Muscle of arm (tissue), 1 donor: ENCODE measurements at regions not wholly inside any gene's neighbourhood (a gene's known extent, or its start where the extent isn't known, plus 50 kb on each side); places are given as distances from the start of the nearest gene placed in this dataset.
"Not testable (repeated sequence)": the region's sequence is repeated elsewhere in the genome, so short reads cannot be mapped to it uniquely, and the experiment has no call there.

Experiments
- DNase-seq: peaks from one replicate; pipeline ENCODE4 v3.0.0-alpha.2; 2013

- DNase-seq, result peak; percentile 42
Measured at GRCh38 chr2:18311420-18312195, 248.8 kb downstream of the RDH14 start.

- no peak for DNase-seq
Measured at GRCh38 chr2:18309627-18310026, 250.8 kb downstream of the RDH14 start.

- no peak for DNase-seq
Measured at GRCh38 chr2:18309188-18309587, 251.3 kb downstream of the RDH14 start.

- DNase-seq, result no peak
Measured at GRCh38 chr2:18304849-18305248, 255.6 kb downstream of the RDH14 start.

DNA sequence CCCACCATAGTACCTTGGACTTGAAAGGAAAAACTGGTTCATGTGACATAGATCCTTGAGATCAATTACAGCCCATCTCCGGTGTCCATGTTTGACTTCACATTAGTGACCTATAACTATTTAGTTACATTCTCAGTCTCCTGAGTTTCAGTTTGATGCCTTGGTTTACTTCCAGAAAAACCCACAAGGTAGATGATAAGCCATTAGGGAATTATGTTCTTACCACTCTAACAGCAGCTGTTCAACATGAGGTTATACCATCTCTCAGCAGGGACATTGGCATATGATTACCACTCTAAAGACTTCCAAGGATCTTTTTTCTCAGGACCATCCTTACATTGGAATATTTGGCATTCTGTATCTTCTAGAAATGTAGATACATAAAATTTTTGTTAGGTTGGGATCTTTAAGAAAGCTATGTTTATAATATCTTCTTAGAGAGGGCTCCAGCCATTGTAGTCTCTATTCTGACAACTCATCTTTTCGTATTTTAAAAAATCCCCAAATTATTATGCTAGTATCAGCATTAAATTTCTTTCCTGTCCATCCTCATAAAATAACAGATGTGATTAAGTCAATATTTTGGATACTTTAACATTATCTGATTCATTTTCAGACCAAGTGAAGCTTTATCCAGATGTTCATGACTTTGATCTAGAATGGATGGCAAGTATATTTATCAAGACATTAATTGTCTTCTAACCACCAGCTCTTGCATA, 258.9 kb downstream of the RDH14 start:
- no peak for DNase-seq

GRCh38 chr2:18299423-18300212, 260.8 kb downstream of the RDH14 start:
- no peak for DNase-seq

- DNase-seq, result no peak
Measured at GRCh38 chr2:18297534-18298058, 262.9 kb downstream of the RDH14 start.

- no peak for DNase-seq
Measured at GRCh38 chr2:18290386-18290785, 270.1 kb downstream of the RDH14 start.

- DNase-seq, result no peak
Measured at GRCh38 chr2:18286897-18287296, 273.6 kb downstream of the RDH14 start.

GRCh38 chr2:18284331-18284730, 276.1 kb downstream of the RDH14 start:
- no peak for DNase-seq

DNA sequence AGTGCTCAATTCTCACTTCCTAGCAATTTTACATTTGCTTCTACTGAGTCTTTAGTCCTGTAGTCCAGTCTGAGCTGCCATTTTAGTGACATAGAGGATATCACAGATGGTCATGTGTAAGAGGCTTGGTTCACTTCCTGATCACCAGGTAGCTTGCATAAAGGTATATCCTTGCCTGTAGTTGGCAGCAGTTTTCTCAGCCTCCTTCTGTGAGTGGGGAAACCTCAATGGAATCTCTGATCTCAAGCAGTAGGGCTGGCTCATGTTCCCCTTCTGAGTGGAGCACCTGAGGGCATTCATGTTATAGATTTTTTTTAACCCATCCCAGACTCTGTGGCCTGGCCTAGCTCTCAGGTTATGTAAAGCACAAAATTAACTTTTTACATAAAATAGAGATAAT, 278.4 kb downstream of the RDH14 start:
- no peak for DNase-seq

DNA sequence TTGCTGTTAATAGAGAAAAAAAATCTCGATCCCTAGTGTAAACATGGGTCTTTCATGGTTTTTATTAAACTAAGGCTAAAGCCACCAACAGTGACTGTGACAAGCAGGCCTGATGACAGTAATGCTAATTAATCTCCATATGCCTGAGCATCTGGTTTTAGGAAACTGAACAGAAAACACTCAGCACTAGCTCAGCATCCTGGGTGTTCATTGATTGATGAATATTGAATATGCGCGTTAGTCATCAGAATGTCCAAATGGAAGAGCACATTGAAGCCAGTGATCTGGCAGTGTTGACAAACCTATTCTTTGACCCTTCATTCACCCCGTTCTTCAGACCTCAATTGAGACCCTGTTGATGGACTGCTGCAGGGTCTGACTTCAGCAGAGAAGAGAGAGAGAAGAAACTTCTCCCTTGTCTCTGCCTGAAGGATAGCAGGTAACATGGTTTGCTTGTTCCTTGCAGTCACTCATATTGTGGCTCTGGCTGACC, 283.8 kb downstream of the RDH14 start:
- DNase-seq, result no peak

DNA sequence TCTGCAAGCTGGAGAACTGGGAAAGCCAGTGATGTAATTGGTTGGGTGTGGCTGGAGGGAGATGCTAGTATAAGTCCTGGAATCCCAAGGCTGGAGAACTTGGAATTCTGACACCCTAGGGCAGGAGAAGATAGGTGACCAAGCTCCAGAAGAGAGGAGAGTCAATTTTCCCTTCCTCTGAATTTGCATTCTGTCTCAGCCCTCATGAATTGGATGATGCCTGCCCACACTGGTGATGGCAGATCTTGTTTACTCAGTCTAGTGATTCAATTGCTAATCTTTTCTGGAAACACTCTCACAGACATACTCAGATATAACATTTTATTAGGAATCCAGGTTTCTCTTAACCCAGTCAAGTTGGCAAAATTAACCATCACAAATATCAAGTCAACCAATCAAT, 287.2 kb downstream of the RDH14 start:
- DNase-seq, result no peak

GRCh38 chr2:18272148-18272494, 288.3 kb downstream of the RDH14 start:
- DNase-seq, result no peak

DNA sequence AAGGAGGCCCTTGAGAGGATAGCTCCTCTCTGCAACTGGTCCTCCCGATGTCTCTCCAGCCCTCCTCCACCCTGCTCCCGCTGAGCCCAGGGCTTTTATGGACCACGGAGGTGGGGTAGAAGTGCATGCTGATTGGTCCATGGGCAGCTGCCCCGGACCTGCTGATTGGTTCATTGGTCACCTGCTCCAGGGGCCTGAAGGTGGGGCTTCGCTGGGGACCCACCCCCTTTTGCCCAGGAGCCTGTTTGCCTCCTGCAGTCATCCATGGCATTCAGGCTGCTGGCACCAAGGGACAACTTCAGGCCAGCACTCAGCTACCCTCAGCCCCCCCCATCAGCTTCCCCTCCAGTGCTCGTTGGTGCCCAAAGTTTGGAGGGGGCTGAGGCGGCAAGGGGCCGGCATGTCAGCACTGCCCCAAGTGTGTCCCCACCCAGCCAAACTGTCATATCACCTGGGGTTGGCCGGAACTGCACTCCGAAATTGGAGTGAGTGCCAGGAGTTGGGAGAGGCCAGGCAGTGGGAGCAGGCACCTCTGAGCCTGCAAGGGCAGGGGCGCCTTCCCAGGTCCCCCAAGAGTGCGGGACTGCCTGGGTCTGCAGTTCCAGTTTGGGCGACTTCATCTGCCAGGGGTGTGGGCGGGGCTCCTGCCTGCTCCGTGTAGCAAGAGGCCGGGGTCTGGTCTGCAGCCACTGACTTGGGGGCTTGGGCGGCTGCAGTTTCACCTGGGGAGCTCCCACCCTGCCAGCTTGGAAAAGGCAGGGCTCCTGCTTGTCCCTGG, 288.9 kb downstream of the RDH14 start:
- DNase-seq, result no peak

DNA sequence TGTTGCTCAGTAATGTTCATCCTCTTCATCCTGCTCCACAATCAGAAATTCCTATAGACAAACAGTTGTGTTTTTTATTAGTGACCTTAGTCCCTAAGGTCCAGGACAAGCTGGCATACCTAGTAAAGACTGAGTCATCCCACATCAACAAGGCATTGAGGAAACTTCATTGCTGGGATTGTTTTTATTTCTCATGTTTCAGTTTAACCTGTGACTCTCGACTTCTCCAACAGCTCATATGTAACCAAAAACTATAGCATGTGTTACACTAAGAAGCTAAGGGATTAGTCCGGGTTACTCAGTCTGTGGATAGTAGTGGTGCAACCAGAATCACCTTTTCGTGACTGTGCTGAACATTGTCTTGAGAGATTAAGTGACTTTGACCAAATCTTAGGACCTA, 292.1 kb downstream of the RDH14 start:
- no peak for DNase-seq

- no peak for DNase-seq
Measured at GRCh38 chr2:18267501-18267900, 293.0 kb downstream of the RDH14 start.

DNA sequence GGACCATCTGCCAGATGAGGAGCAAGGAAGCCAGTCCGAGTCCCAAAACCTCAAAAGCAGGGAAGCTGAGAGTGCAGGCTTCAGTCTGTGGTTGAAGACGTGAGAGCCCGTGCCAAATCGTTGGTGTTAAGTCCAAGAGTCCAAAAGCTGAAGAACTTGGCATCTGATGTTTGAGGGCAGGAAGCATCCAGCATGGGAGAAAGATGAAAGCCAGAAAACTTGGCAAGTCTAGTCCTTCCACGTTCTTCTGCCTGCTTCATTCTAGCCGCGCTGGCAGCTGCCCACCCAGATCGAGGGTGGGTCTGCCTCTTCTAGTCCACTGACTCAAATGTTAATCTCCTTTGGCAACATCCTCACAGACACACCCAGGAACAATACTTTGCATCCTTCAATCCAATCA, 293.8 kb downstream of the RDH14 start:
- not testable (repeated sequence) for DNase-seq

DNA sequence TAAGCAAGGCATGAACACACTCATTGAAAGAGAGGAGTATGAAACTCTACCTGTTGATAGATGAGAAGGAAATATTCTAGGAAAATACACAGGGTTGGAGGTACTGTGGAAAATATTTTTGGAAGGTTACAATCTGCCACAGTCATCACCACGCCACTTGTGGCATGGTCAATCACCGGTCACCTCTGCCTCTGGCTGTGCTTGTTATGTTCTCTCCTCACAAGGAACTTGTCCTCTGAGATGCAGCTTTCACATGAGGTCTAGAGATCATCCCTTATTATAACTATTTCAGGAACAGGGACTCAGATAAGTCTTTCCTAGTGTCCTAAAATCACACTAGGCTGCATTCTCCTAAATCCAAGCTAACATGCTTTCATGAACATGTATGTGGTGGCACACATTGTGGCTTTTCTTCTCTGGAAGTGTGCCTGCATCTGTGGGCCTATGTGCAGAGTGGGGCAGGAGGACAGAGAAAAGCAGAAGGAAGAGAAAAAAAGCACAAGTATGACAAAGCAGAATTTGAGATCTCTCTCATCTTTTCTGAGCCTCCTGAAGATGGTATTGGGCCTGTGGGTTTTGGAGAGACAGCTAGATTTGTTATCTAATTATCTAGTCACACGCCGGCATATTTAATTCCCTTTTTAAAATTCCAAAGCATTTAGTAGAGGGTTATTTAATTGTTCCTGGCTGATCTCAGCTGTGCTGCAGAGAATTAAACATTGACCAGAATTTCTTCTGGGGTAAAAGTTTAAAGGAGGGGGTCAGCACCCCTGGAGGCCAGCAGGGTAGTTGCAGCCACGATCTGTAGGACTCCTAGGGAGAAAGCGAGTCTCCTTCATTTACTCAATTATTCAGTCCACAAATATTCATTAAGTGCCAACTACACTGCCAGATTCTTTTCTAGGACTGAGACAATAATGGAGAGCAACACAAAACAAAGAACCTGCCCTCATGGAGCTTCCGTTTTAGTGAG, 294.6 kb downstream of the RDH14 start:
- no peak for DNase-seq

DNA sequence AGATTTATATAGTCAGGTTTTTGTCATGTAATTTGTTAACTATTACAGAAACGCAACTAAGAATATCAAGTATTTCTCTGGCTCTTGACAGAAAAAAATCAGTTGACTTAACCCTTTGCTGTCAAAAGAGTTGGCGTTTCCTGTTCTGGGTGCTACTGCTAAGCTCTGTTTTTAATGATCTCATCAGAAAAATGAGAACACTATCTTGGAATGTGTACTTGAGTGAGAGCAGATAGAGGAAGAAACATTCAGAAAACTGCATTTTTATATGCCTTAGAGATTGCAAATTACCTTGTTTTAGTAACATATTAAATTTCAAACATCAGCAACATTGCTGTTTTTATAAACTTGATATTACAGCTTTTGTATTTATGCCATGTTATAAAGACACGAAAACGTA, 297.9 kb downstream of the RDH14 start:
- no peak for DNase-seq
